Activated T-cell treated with anti-CD3 and anti-CD28 coated beads, Interleukin-2, amount 50 U/mL, for 4 hours (primary cell): ENCODE measurements at regions not wholly inside any gene's neighbourhood (a gene's known extent, or its start where the extent isn't known, plus 50 kb on each side); places are given as distances from the start of the nearest gene placed in this dataset.
"Not testable (repeated sequence)": the region's sequence is repeated elsewhere in the genome, so short reads cannot be mapped to it uniquely, and the experiment has no call there.

Experiments
- ATAC-seq, 2 donors: fragments of 200-7000 bp; cut with Tn5 transposase; one replicate each; pipeline ENCODE4 v1.10.0; 2021
- DNase-seq: peaks from one replicate; pipeline ENCODE4 v3.0.0-alpha.2; 2020
- H3K27me3 Mint-ChIP-seq: one replicate; pipeline ENCODE4 v1.8.0; 2021; ENCODE audit warnings: low read depth, mixed read lengths
- H3K36me3 Mint-ChIP-seq: one replicate; pipeline ENCODE4 v1.8.0; 2022; ENCODE audit warnings: mixed read lengths; ENCODE audit not compliant: insufficient read depth
- H3K4me1 Mint-ChIP-seq: one replicate; pipeline ENCODE4 v1.8.0; 2021; ENCODE audit warnings: low read depth, mixed read lengths
- H3K4me3 Mint-ChIP-seq: one replicate; pipeline ENCODE4 v1.8.0; 2021; ENCODE audit warnings: mild to moderate bottlenecking, moderate library complexity, mixed read lengths
- H3K9me3 Mint-ChIP-seq: one replicate; pipeline ENCODE4 v1.8.0; 2021; ENCODE audit warnings: mixed read lengths

GRCh38 chr4:165799384-165799815 is 73.6 kb upstream of the TLL1 start:
- ATAC-seq = no peak
- peaks cover 3% of the 10 kb centered on the region for H3K9me3 Mint-ChIP-seq
- DNase-seq = no peak
- H3K27me3 Mint-ChIP-seq = no peaks in the 10 kb centered on the region
- H3K4me1 Mint-ChIP-seq = no peaks in the 10 kb centered on the region
- H3K4me3 Mint-ChIP-seq = no peak overlapping the region
- no peaks in the 10 kb centered on the region for H3K36me3 Mint-ChIP-seq

- no peak for ATAC-seq
- Mint-ChIP-seq H3K4me3 (no peak overlapping the region), H3K36me3 (no peaks in the 10 kb centered on the region), H3K4me1 (no peaks in the 10 kb centered on the region), H3K9me3 (peaks cover 5% of the 10 kb centered on the region), H3K27me3 (no peaks in the 10 kb centered on the region)
- no peak for DNase-seq
Measured at GRCh38 chr4:165802452-165802851, 70.6 kb upstream of the TLL1 start.

- no peaks in the 10 kb centered on the region for H3K36me3 Mint-ChIP-seq
- no peaks in the 10 kb centered on the region for H3K4me1 Mint-ChIP-seq
- no peak overlapping the region for H3K4me3 Mint-ChIP-seq
- ATAC-seq = no peak
- no peak for DNase-seq
- no peaks in the 10 kb centered on the region for H3K27me3 Mint-ChIP-seq
- H3K9me3 Mint-ChIP-seq = peaks cover 3% of the 10 kb centered on the region
Measured at GRCh38 chr4:165803005-165803404, 70.0 kb upstream of the TLL1 start.

- H3K4me1 Mint-ChIP-seq = no peaks in the 10 kb centered on the region
- H3K27me3 Mint-ChIP-seq = no peaks in the 10 kb centered on the region
- no peak overlapping the region for H3K4me3 Mint-ChIP-seq
- no peaks in the 10 kb centered on the region for H3K36me3 Mint-ChIP-seq
- DNase-seq (no peak), ATAC-seq (no peak)
- H3K9me3 Mint-ChIP-seq = peaks cover 3% of the 10 kb centered on the region
Measured at GRCh38 chr4:165805406-165805805, 67.6 kb upstream of the TLL1 start.

- no peaks in the 10 kb centered on the region for H3K4me1 Mint-ChIP-seq
- no peaks in the 10 kb centered on the region for H3K27me3 Mint-ChIP-seq
- no peak for ATAC-seq
- no peak overlapping the region for H3K4me3 Mint-ChIP-seq
- H3K9me3 Mint-ChIP-seq = peaks cover 3% of the 10 kb centered on the region
- DNase-seq = no peak
- no peaks in the 10 kb centered on the region for H3K36me3 Mint-ChIP-seq
Measured at GRCh38 chr4:165806613-165807012, 66.4 kb upstream of the TLL1 start.

- Mint-ChIP-seq H3K9me3 (peaks cover 3% of the 10 kb centered on the region), H3K4me1 (no peaks in the 10 kb centered on the region), H3K36me3 (no peaks in the 10 kb centered on the region), H3K4me3 (no peak overlapping the region), H3K27me3 (no peaks in the 10 kb centered on the region)
- no peak for DNase-seq
- ATAC-seq = no peak
Measured at GRCh38 chr4:165810726-165811125, 62.3 kb upstream of the TLL1 start.

- ATAC-seq = no peak
- Mint-ChIP-seq H3K4me1 (no peaks in the 10 kb centered on the region), H3K9me3 (peaks cover 3% of the 10 kb centered on the region), H3K4me3 (no peak overlapping the region), H3K27me3 (no peaks in the 10 kb centered on the region), H3K36me3 (no peaks in the 10 kb centered on the region)
- no peak for DNase-seq
Measured at GRCh38 chr4:165813606-165814005, 59.4 kb upstream of the TLL1 start.

GRCh38 chr4:165814256-165815020 is 58.6 kb upstream of the TLL1 start:
- Mint-ChIP-seq H3K27me3 (no peaks in the 10 kb centered on the region), H3K4me3 (no peak overlapping the region), H3K4me1 (no peaks in the 10 kb centered on the region), H3K36me3 (no peaks in the 10 kb centered on the region), H3K9me3 (peaks cover 3% of the 10 kb centered on the region)
- ATAC-seq = no peak
- DNase-seq = no peak

GRCh38 chr4:165819126-165819525 is 53.9 kb upstream of the TLL1 start:
- H3K9me3 Mint-ChIP-seq, ATAC-seq, DNase-seq, H3K4me3 Mint-ChIP-seq, H3K4me1 Mint-ChIP-seq, H3K36me3 Mint-ChIP-seq, H3K27me3 Mint-ChIP-seq: not testable (repeated sequence)
